HG02885 (cell line): ENCODE measurements at regions not wholly inside any gene's neighbourhood (a gene's known extent, or its start where the extent isn't known, plus 50 kb on each side); places are given as distances from the start of the nearest gene placed in this dataset.
A peak's percentile ranks its signal among the peaks of the same experiment; 100 is the strongest.

ENCODE experiments used
- ATAC-seq: cut with Tn5 transposase; IDR thresholded peaks from one replicate; pipeline ENCODE4 v1.9.1; 2021; ENCODE audit warnings: mild to moderate bottlenecking; ENCODE audit not compliant: unreplicated experiment, poor library complexity

DNA sequence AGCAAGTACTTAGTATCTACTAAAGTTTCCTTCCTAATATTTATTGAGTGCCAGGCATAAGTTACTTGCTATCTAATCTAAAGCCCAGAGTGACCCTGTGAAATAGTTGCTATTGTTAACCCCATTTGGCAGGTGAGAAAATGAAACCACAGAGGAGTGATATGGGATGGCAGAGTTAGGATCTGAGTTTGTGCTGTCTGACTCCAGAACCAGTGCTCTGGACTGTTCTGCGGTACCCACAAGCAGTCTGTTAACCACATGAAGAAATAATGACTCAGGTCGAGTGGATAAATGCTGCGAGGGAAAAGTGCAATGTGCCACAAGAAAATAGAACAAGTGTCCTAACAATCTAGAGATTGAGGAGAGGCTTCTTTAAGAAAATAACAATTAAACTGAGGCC lies 60.7 kb upstream of the GZMB start:
- no peak for ATAC-seq

DNA sequence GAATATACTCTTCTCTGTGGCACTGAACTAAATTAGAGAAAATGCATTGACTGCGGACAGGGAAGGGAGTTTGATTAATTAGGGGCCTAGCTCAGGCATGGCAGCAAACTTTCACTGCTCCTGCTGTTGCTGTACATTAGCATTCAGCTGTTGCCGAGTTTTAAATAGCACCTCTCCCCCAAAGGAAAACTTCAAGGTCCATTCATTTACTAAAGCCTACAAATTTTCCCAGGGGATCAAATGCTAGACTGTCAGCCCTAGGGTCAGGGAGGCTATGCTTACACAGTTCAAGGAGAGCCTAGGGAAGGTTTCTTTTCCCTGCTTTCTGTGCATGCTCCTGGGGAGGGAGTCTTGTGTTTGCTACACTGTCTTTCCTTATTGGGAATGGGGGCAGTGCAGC lies 60.0 kb upstream of the GZMB start:
- ATAC-seq: no peak

DNA sequence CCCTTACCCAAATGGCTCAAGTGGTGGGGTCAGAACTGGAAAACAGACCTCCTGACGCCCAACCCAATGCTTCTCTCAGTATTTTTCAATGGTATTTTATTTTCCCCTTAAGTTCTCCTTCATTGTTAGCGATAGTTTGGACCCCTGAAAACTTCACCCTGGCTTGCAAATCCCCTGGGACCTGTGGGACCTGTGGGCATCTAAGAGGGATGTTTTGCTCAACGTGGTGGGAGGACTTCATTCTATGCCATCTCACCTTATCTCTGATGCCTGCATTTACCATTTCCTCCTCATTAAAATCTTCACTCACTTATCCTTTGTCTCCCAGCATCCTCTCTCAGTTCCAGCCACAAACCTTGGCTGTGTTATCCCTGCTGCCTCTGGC lies 59.4 kb upstream of the GZMB start:
- no peak for ATAC-seq

DNA sequence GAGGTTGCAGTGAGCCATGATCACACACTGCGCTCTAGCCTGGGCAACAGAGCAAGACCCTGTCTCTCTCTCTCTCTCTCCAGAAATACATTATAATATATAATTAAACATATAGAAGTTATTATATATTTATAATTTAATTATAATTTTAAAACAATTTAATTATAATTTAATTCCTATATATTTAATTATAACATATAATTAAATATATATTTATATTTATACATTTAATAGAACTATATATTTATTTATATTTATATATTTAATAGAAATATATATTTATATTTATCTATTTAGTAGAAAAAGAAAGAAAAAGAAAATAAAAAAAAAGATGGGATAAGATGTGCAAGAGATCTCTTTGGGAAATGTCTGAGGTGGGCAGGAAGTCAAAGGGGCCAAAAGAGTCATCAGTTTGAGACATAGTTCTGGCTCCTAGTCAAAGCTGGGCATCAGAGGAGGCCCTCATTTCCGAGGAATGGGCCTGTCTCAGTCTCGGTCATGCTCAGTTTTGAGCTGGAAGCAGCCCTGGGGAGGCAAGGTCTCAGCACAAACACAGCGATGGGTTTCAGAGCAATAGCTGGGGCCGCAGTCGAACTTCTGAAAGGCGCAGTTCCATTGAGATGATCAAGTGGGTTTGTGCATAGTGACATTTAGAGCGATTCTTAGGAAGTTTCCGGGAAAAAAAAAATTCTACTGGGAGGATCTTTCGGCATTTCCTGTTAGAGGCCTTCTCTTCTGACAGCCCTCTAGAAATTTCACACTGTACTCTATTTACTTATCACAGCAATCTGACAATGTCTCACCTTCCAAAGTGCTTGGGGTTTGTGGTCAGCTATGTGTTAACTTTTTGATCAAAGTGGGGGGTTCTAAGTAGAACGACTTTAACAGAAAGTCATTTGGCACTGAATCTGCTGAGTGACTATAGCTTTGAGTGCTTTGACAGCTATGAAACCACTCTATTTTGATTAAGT lies 58.7 kb upstream of the GZMB start:
- ATAC-seq: no peak

DNA sequence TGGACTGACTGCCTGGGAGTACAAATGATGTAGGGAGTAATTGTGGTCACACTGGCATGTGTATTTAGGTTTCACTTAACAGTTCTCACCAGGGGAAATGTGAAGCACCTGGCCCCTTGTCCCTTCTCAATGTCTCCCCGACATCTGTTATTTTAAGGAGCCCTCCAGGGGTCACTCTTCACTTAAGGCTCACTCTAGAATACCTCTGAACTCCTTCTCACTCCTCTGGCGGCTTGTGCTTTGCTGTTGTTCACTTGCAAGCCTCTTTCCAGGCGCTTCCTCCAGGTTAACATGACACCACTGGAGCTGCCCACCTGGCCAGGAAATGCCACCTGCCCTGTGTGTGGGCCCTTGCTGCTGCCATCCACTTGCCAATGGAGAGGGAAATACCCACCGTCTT lies 56.5 kb upstream of the GZMB start:
- ATAC-seq: peak; percentile 47

DNA sequence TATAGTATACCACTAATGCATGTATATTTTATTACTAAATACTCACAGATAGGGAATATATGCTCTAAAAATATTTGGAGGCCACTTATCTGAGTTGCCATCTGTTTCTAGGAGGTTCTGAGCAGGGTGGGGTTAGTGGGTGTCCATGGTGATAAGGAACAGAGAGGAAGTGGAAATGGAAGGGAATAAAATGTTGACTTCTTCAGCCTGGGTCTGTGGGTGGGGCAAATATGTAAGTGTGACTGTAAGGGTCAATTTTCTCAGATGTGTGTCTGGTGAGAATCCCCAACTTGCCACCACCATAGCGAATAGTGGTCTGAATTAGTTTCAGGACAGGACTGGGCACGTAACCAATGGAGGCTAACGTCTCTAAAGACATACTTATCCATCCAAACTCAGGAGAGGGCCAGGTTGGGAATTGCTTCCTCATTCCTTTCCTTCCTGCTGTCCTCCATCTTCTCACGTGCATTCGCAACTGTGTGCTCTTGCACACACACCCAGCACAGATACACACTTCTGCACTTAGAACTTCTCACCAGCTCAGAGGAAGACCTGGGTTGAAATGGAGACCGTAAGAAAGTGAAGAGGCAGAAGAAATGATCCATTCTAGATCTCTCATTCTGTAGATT lies 54.2 kb upstream of the GZMB start:
- ATAC-seq: no peak
